Progenitor cell of endocrine pancreas (in vitro differentiated cells): ENCODE measurements at regions not wholly inside any gene's neighbourhood (a gene's known extent, or its start where the extent isn't known, plus 50 kb on each side); places are given as distances from the start of the nearest gene placed in this dataset.

Source experiments
- DNase-seq: peaks from one replicate; pipeline ENCODE4 v3.0.0; 2021; ENCODE audit warnings: low spot score; ENCODE audit not compliant: unreplicated experiment
- H3K27ac Mint-ChIP-seq: 2 replicates; pipeline ENCODE4 v1.8.0; 2021; ENCODE audit warnings: mild to moderate bottlenecking, moderate library complexity, mixed read lengths
- H3K27me3 Mint-ChIP-seq: 2 replicates; pipeline ENCODE4 v1.8.0; 2021; ENCODE audit warnings: mixed read lengths
- H3K36me3 Mint-ChIP-seq: 2 replicates; pipeline ENCODE4 v1.8.0; 2022; ENCODE audit warnings: mixed read lengths; ENCODE audit not compliant: insufficient read depth
- H3K4me1 Mint-ChIP-seq: 2 replicates; pipeline ENCODE4 v1.8.0; 2021; ENCODE audit warnings: low read depth, mixed read lengths
- H3K4me3 Mint-ChIP-seq: 2 replicates; pipeline ENCODE4 v1.8.0; 2021; ENCODE audit warnings: low read depth, mild to moderate bottlenecking, moderate library complexity, mixed read lengths
- H3K9me3 Mint-ChIP-seq: 2 replicates; pipeline ENCODE4 v1.8.0; 2021; ENCODE audit warnings: low read depth, mixed read lengths
- CTCF ChIP-seq: fragments of 200-600 bp; sonication (generic); IDR thresholded peaks from one replicate; pipeline ENCODE4 v1.5.0; 2021; ENCODE audit warnings: antibody characterized with exemption, mild to moderate bottlenecking; ENCODE audit not compliant: unreplicated experiment

DNA sequence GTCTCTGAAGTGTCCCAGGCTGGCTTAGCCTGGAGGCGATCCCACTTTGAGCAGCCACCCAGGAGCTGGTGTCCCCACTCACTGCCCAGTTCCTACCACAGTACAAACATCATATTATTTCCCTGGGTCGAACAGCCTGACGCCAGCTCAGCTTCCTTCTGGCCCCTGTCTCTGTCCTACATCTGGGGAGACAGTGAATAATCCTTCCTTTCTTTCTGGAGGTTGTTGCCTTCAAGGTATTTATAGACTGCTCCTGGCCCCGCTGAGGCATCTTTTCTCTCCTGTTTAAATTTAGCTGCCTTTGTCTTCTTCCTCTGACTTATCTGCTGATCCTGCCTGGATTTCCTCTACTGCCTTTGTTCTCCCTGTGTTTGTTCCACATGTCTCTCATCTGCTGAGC is 56.8 kb upstream of the LRRC55 start:
- no peak for TF ChIP-seq CTCF
- DNase-seq, result no peak
- H3K36me3 Mint-ChIP-seq, result no peaks in the 10 kb centered on the region
- H3K4me1 Mint-ChIP-seq, result peaks cover 36% of the 10 kb centered on the region
- no peak overlapping the region for H3K4me3 Mint-ChIP-seq
- no peaks in the 10 kb centered on the region for H3K9me3 Mint-ChIP-seq
- peaks cover 3% of the 10 kb centered on the region for H3K27me3 Mint-ChIP-seq
- H3K27ac Mint-ChIP-seq, result peak overlapping the region; percentile 9

DNA sequence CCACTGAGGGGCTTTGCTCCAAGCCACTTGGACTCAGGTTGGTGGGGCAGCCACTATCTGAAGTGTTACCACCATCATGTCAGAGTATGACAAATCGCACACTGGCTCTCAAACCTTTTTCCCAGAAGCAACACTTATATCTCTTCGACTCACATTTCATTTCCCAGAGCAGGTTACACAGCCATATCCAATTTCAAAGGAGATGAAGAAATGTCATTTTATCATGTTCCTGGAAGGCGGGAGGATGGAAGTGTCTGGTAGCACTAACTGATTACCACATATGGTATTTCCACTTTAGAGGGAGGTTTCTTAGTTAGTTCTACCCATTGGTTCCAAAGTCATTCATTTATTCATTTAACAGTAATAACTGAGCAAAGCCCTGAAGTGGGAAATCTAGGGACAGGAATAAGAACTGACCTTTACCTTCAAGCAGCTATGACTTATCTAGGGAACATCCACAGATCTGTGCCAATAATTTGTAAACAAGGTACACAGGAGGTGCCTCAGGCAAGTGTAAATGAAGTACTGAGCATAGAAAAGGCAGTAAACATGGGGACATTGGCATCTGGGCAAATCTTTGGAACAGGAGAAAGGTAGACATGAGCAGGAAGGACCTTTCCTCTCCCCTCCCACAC is 54.9 kb upstream of the LRRC55 start:
- DNase-seq, result no peak
- H3K27ac Mint-ChIP-seq, result no peak overlapping the region
- no peaks in the 10 kb centered on the region for H3K9me3 Mint-ChIP-seq
- H3K4me3 Mint-ChIP-seq, result no peak overlapping the region
- no peak for TF ChIP-seq CTCF
- peaks cover 30% of the 10 kb centered on the region for H3K4me1 Mint-ChIP-seq
- H3K36me3 Mint-ChIP-seq, result no peaks in the 10 kb centered on the region
- peaks cover 3% of the 10 kb centered on the region for H3K27me3 Mint-ChIP-seq

DNA sequence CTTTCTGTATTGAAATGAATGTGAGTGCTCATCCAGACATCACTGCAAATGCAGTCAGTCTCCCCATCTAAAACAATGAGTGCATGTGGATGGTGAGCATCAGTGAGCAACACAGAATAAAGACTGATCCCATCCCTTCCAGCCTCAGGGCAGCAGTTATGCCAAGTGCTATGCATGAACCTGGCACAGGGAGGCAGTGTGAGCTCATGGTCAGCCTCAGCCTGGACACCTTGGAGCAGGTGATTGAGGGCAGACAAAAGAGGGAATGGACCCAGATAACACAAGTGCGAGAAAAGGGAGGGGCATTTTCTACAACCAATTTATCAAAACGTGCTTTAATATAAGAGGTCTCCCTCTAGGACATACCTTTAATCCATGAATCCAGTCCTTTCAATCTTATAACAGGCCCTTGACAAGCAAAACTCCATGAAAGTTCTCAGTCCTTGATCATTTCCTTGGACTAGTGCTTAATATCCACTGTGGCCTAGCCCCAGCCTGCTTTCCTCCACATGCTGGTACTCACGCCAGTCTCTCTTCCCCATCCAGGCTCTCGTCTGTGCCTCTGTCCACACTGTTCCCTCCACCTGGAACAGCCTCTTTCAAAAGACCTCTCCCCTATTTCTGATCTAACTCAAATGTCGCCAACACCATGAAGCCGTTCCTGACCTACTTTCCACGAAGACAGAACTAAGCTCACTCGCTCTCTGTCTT is 50.5 kb upstream of the LRRC55 start:
- Mint-ChIP-seq H3K27ac (no peak overlapping the region), H3K4me3 (no peak overlapping the region), H3K4me1 (no peaks in the 10 kb centered on the region), H3K27me3 (no peaks in the 10 kb centered on the region), H3K36me3 (no peaks in the 10 kb centered on the region), H3K9me3 (no peaks in the 10 kb centered on the region)
- peak; percentile 28 for DNase-seq
- peak; percentile 72 for TF ChIP-seq CTCF
